Thymus (tissue), 11 donors: ENCODE measurements at regions not wholly inside any gene's neighbourhood (a gene's known extent, or its start where the extent isn't known, plus 50 kb on each side); places are given as distances from the start of the nearest gene placed in this dataset.

Experiments
- DNase-seq, 9 donors: peaks; one replicate each; pipeline ENCODE4 v3.0.0-alpha.2; 2013; ENCODE audit warnings: low spot score in 9 of 9, low read depth in 6 of 9, missing footprints in 1 of 9
- H3K27ac ChIP-seq, 2 donors: one replicate each; pipeline ENCODE4 v1.5.1; 2013; ENCODE audit warnings: control low read depth in 1 of 2, low read depth in 1 of 2, low read length in 1 of 2, mild to moderate bottlenecking in 1 of 2, moderate library complexity in 1 of 2
- H3K27me3 ChIP-seq, 2 donors: one replicate each; pipeline ENCODE4 v1.5.1; 2013; ENCODE audit warnings: low read length in 1 of 2; ENCODE audit not compliant: control insufficient read depth in 2 of 2, insufficient read depth in 1 of 2
- H3K36me3 ChIP-seq, 2 donors: one replicate each; pipeline ENCODE4 v1.5.1; 2013; ENCODE audit warnings: low read length in 1 of 2, mild to moderate bottlenecking in 1 of 2, moderate library complexity in 1 of 2; ENCODE audit not compliant: control insufficient read depth in 2 of 2, insufficient read depth in 2 of 2
- H3K4me1 ChIP-seq, 2 donors: one replicate each; pipeline ENCODE4 v1.5.1; 2013; ENCODE audit warnings: low read length in 2 of 2; ENCODE audit not compliant: control insufficient read depth in 2 of 2, insufficient read depth in 2 of 2
- H3K4me3 ChIP-seq, 2 donors: one replicate each; pipeline ENCODE4 v1.5.1; 2013; ENCODE audit warnings: low read length in 2 of 2, control low read depth in 1 of 2, mild to moderate bottlenecking in 1 of 2
- H3K9me3 ChIP-seq, 2 donors: one replicate each; pipeline ENCODE4 v1.5.1; 2013; ENCODE audit warnings: low read length in 1 of 2, mild to moderate bottlenecking in 1 of 2; ENCODE audit not compliant: control insufficient read depth in 2 of 2, insufficient read depth in 1 of 2
- WGBS: extraction: QIAGEN DNeasy Blood & Tissue Kit; methylation state at CpG from one replicate; pipeline ENCODE4 v1.1.7; 2013; 5-methylcytosine and 5-hydroxymethylcytosine counted together
- donor health status: healthy.

- no peaks in the 10 kb centered on the region for H3K36me3 ChIP-seq
- H3K27ac ChIP-seq: no peak overlapping the region
- no peaks in the 10 kb centered on the region for H3K27me3 ChIP-seq
- H3K4me1 ChIP-seq: no peaks in the 10 kb centered on the region
- H3K9me3 ChIP-seq: peaks cover 24 to 99% of the 10 kb centered on the region in 2 donors
- no peak for DNase-seq
- no peak overlapping the region for H3K4me3 ChIP-seq
- WGBS: 90% methylated on average over 39 of the region's 39 CpGs
Measured at GRCh38 chr12:38156497-38157245, 159.9 kb upstream of the ALG10B start.

GRCh38 chr12:38157274-38157932 lies 159.2 kb upstream of the ALG10B start:
- Histone ChIP-seq H3K27me3 (no peaks in the 10 kb centered on the region), H3K4me1 (no peaks in the 10 kb centered on the region), H3K27ac (no peak overlapping the region), H3K9me3 (peaks cover 25 to 99% of the 10 kb centered on the region in 2 donors), H3K36me3 (no peaks in the 10 kb centered on the region), H3K4me3 (no peak overlapping the region)
- WGBS: 94% methylated on average over 39 of the region's 39 CpGs
- no peak for DNase-seq

GRCh38 chr12:38157933-38158401 lies 158.6 kb upstream of the ALG10B start:
- Histone ChIP-seq H3K27me3 (no peaks in the 10 kb centered on the region), H3K4me3 (no peak overlapping the region), H3K4me1 (no peaks in the 10 kb centered on the region), H3K27ac (no peak overlapping the region), H3K36me3 (no peaks in the 10 kb centered on the region), H3K9me3 (peaks cover 24 to 100% of the 10 kb centered on the region in 2 donors)
- no peak for DNase-seq
- WGBS: 97% methylated on average over 28 of the region's 28 CpGs

- Histone ChIP-seq H3K4me3 (no peak overlapping the region), H3K4me1 (no peaks in the 10 kb centered on the region), H3K27me3 (no peaks in the 10 kb centered on the region), H3K9me3 (peaks cover 28 to 100% of the 10 kb centered on the region in 2 donors), H3K36me3 (no peaks in the 10 kb centered on the region), H3K27ac (no peak overlapping the region)
- no peak for DNase-seq
- 95% methylated on average over 32 of the region's 32 CpGs for WGBS
Measured at GRCh38 chr12:38158428-38159091, 158.0 kb upstream of the ALG10B start.

GRCh38 chr12:38159092-38159551 lies 157.5 kb upstream of the ALG10B start:
- Histone ChIP-seq H3K27me3 (no peaks in the 10 kb centered on the region), H3K9me3 (peaks cover 28 to 95% of the 10 kb centered on the region in 2 donors), H3K27ac (no peak overlapping the region), H3K36me3 (no peaks in the 10 kb centered on the region), H3K4me3 (no peak overlapping the region), H3K4me1 (no peaks in the 10 kb centered on the region)
- DNase-seq: no peak
- 92% methylated on average over 19 of the region's 19 CpGs for WGBS

- no peak for DNase-seq
Measured at GRCh38 chr12:38159591-38160317, 156.8 kb upstream of the ALG10B start.

GRCh38 chr12:38160318-38161122 lies 156.1 kb upstream of the ALG10B start:
- no peak for DNase-seq
- Histone ChIP-seq H3K4me3 (no peak overlapping the region), H3K9me3 (peaks cover 27 to 84% of the 10 kb centered on the region in 2 donors), H3K4me1 (no peaks in the 10 kb centered on the region), H3K27ac (no peak overlapping the region), H3K36me3 (no peaks in the 10 kb centered on the region), H3K27me3 (no peaks in the 10 kb centered on the region)
- WGBS: 94% methylated on average over 41 of the region's 41 CpGs

More at GRCh38 chr12:38159591-38160317, 156.8 kb upstream of the ALG10B start:
- Histone ChIP-seq H3K27me3 (no peaks in the 10 kb centered on the region), H3K4me3 (no peak overlapping the region), H3K4me1 (no peaks in the 10 kb centered on the region), H3K27ac (no peak overlapping the region), H3K9me3 (peaks cover 27 to 89% of the 10 kb centered on the region in 2 donors), H3K36me3 (no peaks in the 10 kb centered on the region)
- WGBS: 92% methylated on average over 39 of the region's 39 CpGs
